CD4-positive, alpha-beta T cell (primary cell): ENCODE measurements at regions not wholly inside any gene's neighbourhood (a gene's known extent, or its start where the extent isn't known, plus 50 kb on each side); places are given as distances from the start of the nearest gene placed in this dataset.

Experiments
- ATAC-seq: fragments of 200-7000 bp; cut with Tn5 transposase; one replicate; pipeline ENCODE4 v1.10.0; 2022; ENCODE audit warnings: mild to moderate bottlenecking; ENCODE audit not compliant: poor library complexity
- CTCF ChIA-PET: fragments of 350-600 bp; sonication (Branson Sonifier 250); formaldehyde crosslinking; loops from one replicate; lab custom pipeline; 2021; ENCODE audit warnings: antibody characterized with exemption, inconsistent platforms; lab: Charles Lee
- POLR2A ChIA-PET: fragments of 350-600 bp; sonication (Branson Sonifier 250); formaldehyde crosslinking; loops from one replicate; lab custom pipeline; 2021; ENCODE audit warnings: antibody characterized with exemption, inconsistent platforms; lab: Charles Lee
- DNase-seq, 14 experiments: peaks; one replicate each; pipeline ENCODE4 v3.0.0-alpha.2; 2013 to 2020; ENCODE audit warnings: mixed read lengths in 2 of 14
- H3K27ac ChIP-seq, 2 donors: one replicate each; pipeline versions ENCODE4 v1.5.1 to v1.7.0; 2013; ENCODE audit warnings: low read length in 2 of 2, low read depth in 1 of 2, mild to moderate bottlenecking in 1 of 2
- H3K27me3 ChIP-seq, 2 experiments: 1 replicate in 1 of 2; 2 replicates in 1 of 2; pipeline versions ENCODE4 v1.6.1 to v1.7.0; 2013; ENCODE audit warnings: low read length in 2 of 2, control low read depth in 1 of 2, mild to moderate bottlenecking in 1 of 2, moderate library complexity in 1 of 2; ENCODE audit not compliant: insufficient read depth in 2 of 2, control insufficient read depth in 1 of 2
- H3K36me3 ChIP-seq: one replicate; pipeline ENCODE4 v1.6.1; 2013; ENCODE audit warnings: low read length, control low read depth; ENCODE audit not compliant: insufficient read depth
- H3K4me1 ChIP-seq: one replicate; pipeline ENCODE4 v1.6.1; 2013; ENCODE audit warnings: low read length, control low read depth; ENCODE audit not compliant: insufficient read depth
- H3K4me3 ChIP-seq: one replicate; pipeline ENCODE4 v1.5.1; 2013; ENCODE audit warnings: mild to moderate bottlenecking, low read length, moderate library complexity
- H3K9me3 ChIP-seq, 2 experiments: 1 replicate in 1 of 2; 2 replicates in 1 of 2; pipeline versions ENCODE4 v1.6.1 to v1.7.0; 2013; ENCODE audit warnings: low read length in 2 of 2, mild to moderate bottlenecking in 2 of 2, control low read depth in 1 of 2, moderate library complexity in 1 of 2; ENCODE audit not compliant: control insufficient read depth in 1 of 2, insufficient read depth in 1 of 2
- H3K27ac Mint-ChIP-seq: one replicate; pipeline ENCODE4 v1.8.0; 2020; ENCODE audit warnings: mixed read lengths
- H3K27me3 Mint-ChIP-seq: one replicate; pipeline ENCODE4 v1.8.0; 2021; ENCODE audit warnings: mixed read lengths
- H3K36me3 Mint-ChIP-seq: one replicate; pipeline ENCODE4 v1.8.0; 2021; ENCODE audit warnings: low read depth, mixed read lengths
- H3K4me1 Mint-ChIP-seq: one replicate; pipeline ENCODE4 v1.8.0; 2021; ENCODE audit warnings: low read depth, mixed read lengths
- H3K4me3 Mint-ChIP-seq: one replicate; pipeline ENCODE4 v1.8.0; 2020; ENCODE audit warnings: mild to moderate bottlenecking, mixed read lengths
- H3K9me3 Mint-ChIP-seq: one replicate; pipeline ENCODE4 v1.8.0; 2020; ENCODE audit warnings: mixed read lengths
- intact Hi-C, 2 experiments: fragments of 100-400 bp; cut with DNase I in 1 of 2; cut with micrococcal nuclease in 1 of 2; formaldehyde crosslinking; loops; one replicate each; pipeline versions ENCODE4 v1.15.1 to v1.9.0; 2023 to 2025; cut with DNase I, micrococcal nuclease
- TF ChIP-seq, protein P1 (sequence below): fragments of 200-600 bp; IDR thresholded peaks from one replicate; pipeline ENCODE4 v1.8.0; 2022; ENCODE audit warnings: antibody characterized with exemption, mild to moderate bottlenecking

DNA sequence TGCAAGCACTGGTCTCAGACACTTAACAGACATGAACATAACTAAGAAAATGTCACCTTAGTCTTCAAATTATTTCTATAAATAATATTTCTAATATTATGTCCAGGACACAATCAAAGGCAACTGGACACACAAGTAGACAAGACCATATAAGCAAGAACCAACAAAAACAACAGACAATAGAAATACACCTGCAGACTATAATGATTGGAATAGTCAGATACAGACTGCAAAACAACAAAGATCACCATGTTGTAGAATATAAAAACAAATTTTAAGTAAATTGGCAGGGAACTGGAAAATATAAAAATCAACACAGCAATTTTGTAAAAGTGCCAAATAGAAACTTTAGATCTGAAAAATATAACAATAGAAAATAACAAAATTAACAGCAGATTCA, 220.7 kb downstream of the CLCN4 start:
- no peak overlapping the region for H3K27ac ChIP-seq
- CTCF ChIA-PET: no interaction called here
- TF ChIP-seq, protein P1, sequence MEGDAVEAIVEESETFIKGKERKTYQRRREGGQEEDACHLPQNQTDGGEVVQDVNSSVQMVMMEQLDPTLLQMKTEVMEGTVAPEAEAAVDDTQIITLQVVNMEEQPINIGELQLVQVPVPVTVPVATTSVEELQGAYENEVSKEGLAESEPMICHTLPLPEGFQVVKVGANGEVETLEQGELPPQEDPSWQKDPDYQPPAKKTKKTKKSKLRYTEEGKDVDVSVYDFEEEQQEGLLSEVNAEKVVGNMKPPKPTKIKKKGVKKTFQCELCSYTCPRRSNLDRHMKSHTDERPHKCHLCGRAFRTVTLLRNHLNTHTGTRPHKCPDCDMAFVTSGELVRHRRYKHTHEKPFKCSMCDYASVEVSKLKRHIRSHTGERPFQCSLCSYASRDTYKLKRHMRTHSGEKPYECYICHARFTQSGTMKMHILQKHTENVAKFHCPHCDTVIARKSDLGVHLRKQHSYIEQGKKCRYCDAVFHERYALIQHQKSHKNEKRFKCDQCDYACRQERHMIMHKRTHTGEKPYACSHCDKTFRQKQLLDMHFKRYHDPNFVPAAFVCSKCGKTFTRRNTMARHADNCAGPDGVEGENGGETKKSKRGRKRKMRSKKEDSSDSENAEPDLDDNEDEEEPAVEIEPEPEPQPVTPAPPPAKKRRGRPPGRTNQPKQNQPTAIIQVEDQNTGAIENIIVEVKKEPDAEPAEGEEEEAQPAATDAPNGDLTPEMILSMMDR: no peak
- POLR2A ChIA-PET: no interaction called here
- ATAC-seq (no peak), DNase-seq (no peak)
- no peak overlapping the region for H3K4me3 ChIP-seq
- Mint-ChIP-seq H3K4me3 (no peak overlapping the region), H3K9me3 (no peaks in the 10 kb centered on the region), H3K36me3 (no peaks in the 10 kb centered on the region), H3K4me1 (no peaks in the 10 kb centered on the region), H3K27me3 (no peaks in the 10 kb centered on the region), H3K27ac (no peak overlapping the region)
- intact Hi-C loops: no loop called here
- no peaks in the 10 kb centered on the region for H3K36me3 ChIP-seq
- H3K4me1 ChIP-seq: no peaks in the 10 kb centered on the region
- peaks cover 0 to 7% of the 10 kb centered on the region in 2 experiments for H3K9me3 ChIP-seq
- no peaks in the 10 kb centered on the region for H3K27me3 ChIP-seq

DNA sequence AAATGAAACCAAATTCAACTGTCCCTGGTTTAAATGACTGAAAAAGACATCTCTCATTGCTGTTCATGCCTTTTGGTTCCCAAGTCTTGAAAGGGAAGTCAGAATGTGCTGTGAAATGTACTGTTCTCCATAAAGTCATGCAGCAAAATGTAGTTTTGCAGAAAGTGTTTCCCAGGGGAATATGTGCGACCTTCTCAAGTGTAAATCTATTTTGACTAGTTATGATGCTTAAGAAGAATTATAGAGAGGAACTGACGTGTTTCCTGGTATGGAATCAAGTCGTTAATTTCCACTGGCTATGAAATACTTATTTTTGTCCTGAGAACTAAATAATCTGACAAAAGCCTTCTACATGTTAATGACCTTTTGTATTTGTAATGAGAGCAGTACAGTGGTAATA, 223.1 kb downstream of the CLCN4 start:
- Mint-ChIP-seq H3K4me3 (no peak overlapping the region), H3K9me3 (no peaks in the 10 kb centered on the region), H3K27ac (no peak overlapping the region), H3K27me3 (no peaks in the 10 kb centered on the region), H3K4me1 (no peaks in the 10 kb centered on the region), H3K36me3 (no peaks in the 10 kb centered on the region)
- no peak for DNase-seq
- intact Hi-C loops: no loop called here
- no peaks in the 10 kb centered on the region for H3K27me3 ChIP-seq
- H3K9me3 ChIP-seq: peaks cover 0 to 7% of the 10 kb centered on the region in 2 experiments
- H3K4me1 ChIP-seq: no peaks in the 10 kb centered on the region
- ChIA-PET CTCF (no interaction called here), POLR2A (no interaction called here)
- no peak for ATAC-seq
- H3K4me3 ChIP-seq: no peak overlapping the region
- TF ChIP-seq, protein P1: no peak
- H3K27ac ChIP-seq: no peak overlapping the region
- no peaks in the 10 kb centered on the region for H3K36me3 ChIP-seq

DNA sequence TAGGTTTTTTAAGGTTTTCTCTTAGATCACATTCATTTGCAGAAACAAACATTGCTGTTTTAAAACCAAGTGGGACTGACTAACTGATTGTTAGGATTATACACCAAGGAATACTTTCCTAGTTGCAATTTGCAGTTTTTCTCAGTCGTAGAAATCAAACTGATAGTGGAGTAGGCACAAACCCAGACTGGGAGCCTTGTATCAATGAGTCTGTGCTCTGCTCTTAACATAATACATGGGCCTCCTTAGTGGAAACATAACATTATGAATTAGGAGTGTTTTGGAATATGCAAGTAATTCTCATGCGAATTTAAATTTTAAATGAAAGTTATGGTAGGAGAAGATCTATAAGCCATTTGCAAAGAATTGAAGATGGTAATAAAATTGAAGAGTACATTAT, 223.5 kb downstream of the CLCN4 start:
- H3K4me3 Mint-ChIP-seq: no peak overlapping the region
- Histone ChIP-seq H3K36me3 (no peaks in the 10 kb centered on the region), H3K27me3 (no peaks in the 10 kb centered on the region), H3K27ac (no peak overlapping the region), H3K4me3 (no peak overlapping the region), H3K9me3 (peaks cover 0 to 7% of the 10 kb centered on the region in 2 experiments), H3K4me1 (no peaks in the 10 kb centered on the region)
- intact Hi-C loops: no loop called here
- H3K27me3 Mint-ChIP-seq: no peaks in the 10 kb centered on the region
- no peak for DNase-seq
- no peak overlapping the region for H3K27ac Mint-ChIP-seq
- CTCF ChIA-PET: no interaction called here
- POLR2A ChIA-PET: no interaction called here
- TF ChIP-seq, protein P1: no peak
- no peaks in the 10 kb centered on the region for H3K36me3 Mint-ChIP-seq
- H3K4me1 Mint-ChIP-seq: no peaks in the 10 kb centered on the region
- ATAC-seq: no peak
- no peaks in the 10 kb centered on the region for H3K9me3 Mint-ChIP-seq
